Activated CD4-positive, CD25-positive, alpha-beta regulatory T cell treated with anti-CD3 and anti-CD28 coated beads, Interleukin-2, amount 50 U/mL, for 16 hours (primary cell): ENCODE measurements at regions not wholly inside any gene's neighbourhood (a gene's known extent, or its start where the extent isn't known, plus 50 kb on each side); places are given as distances from the start of the nearest gene placed in this dataset.

Experiments
- DNase-seq: peaks from one replicate; pipeline ENCODE4 v3.0.0-alpha.2; 2020; ENCODE audit warnings: low read depth, low spot score

- no peak for DNase-seq
These were observed 429.6 kb downstream of the RAB28 start for GRCh38 chr4:13054420-13054970.

GRCh38 chr4:13047591-13047990, 436.5 kb downstream of the RAB28 start:
- no peak for DNase-seq

- no peak for DNase-seq
These were observed 447.3 kb downstream of the RAB28 start for GRCh38 chr4:13036841-13037240.

- DNase-seq, result no peak
These were observed 451.2 kb downstream of the RAB28 start for GRCh38 chr4:13032936-13033335.

- DNase-seq, result no peak
These were observed 459.7 kb downstream of the RAB28 start for GRCh38 chr4:13024147-13025105.

- DNase-seq, result no peak
These were observed 476.2 kb downstream of the RAB28 start for GRCh38 chr4:13007802-13008470.

- DNase-seq, result no peak
These were observed 490.2 kb downstream of the RAB28 start for GRCh38 chr4:12993923-12994322.

- no peak for DNase-seq
These were observed 496.9 kb downstream of the RAB28 start for GRCh38 chr4:12987284-12987683.

- no peak for DNase-seq
These were observed 504.3 kb downstream of the RAB28 start for GRCh38 chr4:12979797-12980196.

GRCh38 chr4:12978310-12978709, 505.8 kb downstream of the RAB28 start:
- DNase-seq, result no peak

GRCh38 chr4:12975511-12975910, 508.6 kb downstream of the RAB28 start:
- DNase-seq, result no peak

GRCh38 chr4:12973522-12973921, 510.6 kb downstream of the RAB28 start:
- DNase-seq, result no peak

- DNase-seq, result no peak
These were observed 515.8 kb downstream of the RAB28 start for GRCh38 chr4:12968345-12968744.

- DNase-seq, result no peak
These were observed 517.4 kb downstream of the RAB28 start for GRCh38 chr4:12966726-12967125.

GRCh38 chr4:12965334-12965733, 518.8 kb downstream of the RAB28 start:
- DNase-seq, result no peak

GRCh38 chr4:12963912-12964311, 520.2 kb downstream of the RAB28 start:
- no peak for DNase-seq

- no peak for DNase-seq
These were observed 520.8 kb downstream of the RAB28 start for GRCh38 chr4:12963291-12963690.

- DNase-seq, result no peak
These were observed 522.4 kb downstream of the RAB28 start for GRCh38 chr4:12961713-12962112.

GRCh38 chr4:12958436-12958835, 525.7 kb downstream of the RAB28 start:
- no peak for DNase-seq

GRCh38 chr4:12957108-12957507, 527.0 kb downstream of the RAB28 start:
- no peak for DNase-seq

GRCh38 chr4:12956026-12956425, 528.1 kb downstream of the RAB28 start:
- no peak for DNase-seq

GRCh38 chr4:12949719-12950490, 534.2 kb downstream of the RAB28 start:
- DNase-seq, result no peak
